ENCODE measurements at regions not wholly inside any gene's neighbourhood (a gene's known extent, or its start where the extent isn't known, plus 50 kb on each side); places are given as distances from the start of the nearest gene placed in this dataset.

DNA sequence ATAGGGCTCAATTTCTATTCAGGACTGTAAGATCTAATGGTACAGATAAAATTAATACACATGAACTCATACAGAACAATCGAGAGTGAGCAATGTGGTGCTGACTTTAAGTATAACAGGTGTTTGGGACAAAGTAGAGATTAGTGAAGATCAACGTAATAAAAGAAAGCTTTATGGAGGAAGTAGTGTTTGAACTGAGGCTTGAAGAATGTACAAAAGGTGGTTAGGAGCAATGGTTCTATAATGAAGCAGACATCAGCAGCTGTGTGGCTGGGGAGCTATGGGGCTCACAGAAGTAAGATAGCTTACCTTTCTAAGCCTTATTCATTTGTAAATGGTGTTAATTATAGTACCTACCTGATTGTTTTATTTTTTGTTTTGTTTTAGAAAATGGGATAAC lies 275.4 kb upstream of the RGMB start:
- H2AFZ ChIP-seq (ENCODE audit: low read length): no peak overlapping the region
- H3K36me3 ChIP-seq (ENCODE audit: control insufficient read depth in 2 of 4, insufficient read depth in 4 of 4, low read length in 3 of 4): no peaks in the 10 kb centered on the region
- POLR2A ChIA-PET (ENCODE audit: partially characterized antibody): no interaction called here
- no peak overlapping the region for H3K9ac ChIP-seq (replicated peaks in 1 of 4; ENCODE audit: extremely low read depth in 1 of 4, low read depth in 3 of 4, low read length in 3 of 4)
- H2BK12ac ChIP-seq (ENCODE audit: low read depth, low read length): no peak overlapping the region
- no peak overlapping the region for H3K4me3 ChIP-seq (ENCODE audit: extremely low read depth in 1 of 4, insufficient read depth in 2 of 4, low read depth in 3 of 4, low read length in 4 of 4)
- H3K27ac ChIP-seq (ENCODE audit: low read depth, low read length): no peak overlapping the region
- no peak overlapping the region for H2BK20ac ChIP-seq (ENCODE audit: low read length)
- H2BK5ac ChIP-seq (ENCODE audit: low read depth, low read length): no peak overlapping the region
- TF ChIP-seq HDAC2 (IDR thresholded peaks at IDR 0.05; ENCODE audit: borderline replicate concordance in 1 of 2, low read depth in 2 of 2, low read length in 2 of 2) (no peak), CBX5 (IDR thresholded peaks at IDR 0.05; ENCODE audit: low read depth, low read length) (no peak), RXRA (IDR thresholded peaks at IDR 0.05; ENCODE audit: insufficient read depth, low read depth, low read length) (no peak), CHD1 (IDR thresholded peaks at IDR 0.05; ENCODE audit: low read depth, low read length) (no peak), NANOG (IDR thresholded peaks at IDR 0.05; ENCODE audit: insufficient read depth, low read depth, low read length, poor library complexity, severe bottlenecking) (no peak), BACH1 (IDR thresholded peaks at IDR 0.05; ENCODE audit: low read length) (no peak), ATF3 (IDR thresholded peaks at IDR 0.05; ENCODE audit: insufficient read depth, low read depth, low read length) (no peak), SP2 (IDR thresholded peaks at IDR 0.05; ENCODE audit: low read length) (no peak), MAFK (IDR thresholded peaks at IDR 0.05; ENCODE audit: low read depth, low read length) (no peak), USF2 (IDR thresholded peaks at IDR 0.05; ENCODE audit: low read length) (no peak), TEAD4 (IDR thresholded peaks at IDR 0.05; ENCODE audit: low read depth, low read length) (no peak), SIRT6 (IDR thresholded peaks at IDR 0.05; ENCODE audit: low read length) (no peak)
- DNase-seq (ENCODE audit: low read depth in 1 of 2, low spot score in 2 of 2) (no peak), FAIRE-seq (no peak)
- H2BK120ac ChIP-seq (replicated peaks; ENCODE audit: low read depth, low read length): no peak overlapping the region
- no peaks in the 10 kb centered on the region for H4K20me1 ChIP-seq (replicated peaks in 1 of 2; ENCODE audit: control insufficient read depth in 1 of 2, insufficient read depth in 2 of 2, low read length in 2 of 2)
- no peak overlapping the region for H3K4ac ChIP-seq (replicated peaks; ENCODE audit: insufficient read length, low read depth, low read length)
- H3K4me2 ChIP-seq (ENCODE audit: insufficient read depth in 1 of 2, low read depth in 2 of 2, low read length in 2 of 2): no peak overlapping the region
- H3K79me1 ChIP-seq (ENCODE audit: low read depth, low read length): no peaks in the 10 kb centered on the region
- 86% methylated on average over 2 of the region's 2 CpGs; no CpG with 5 or more reads in 1 of the 2 experiments for WGBS, 2 experiments (ENCODE audit: extremely low coverage in 1 of 2, insufficient coverage in 1 of 2, insufficient read length in 1 of 2, insufficient replicate concordance in 2 of 2, low coverage in 1 of 2, low lambda C conversion rate in 2 of 2, missing lambda C conversion rate in 1 of 2)
- H2AK5ac ChIP-seq (ENCODE audit: low read depth, low read length): no peak overlapping the region
- no peak overlapping the region for H4K8ac ChIP-seq (ENCODE audit: extremely low read depth, insufficient read depth, low read length)
- no peak overlapping the region for H4K5ac ChIP-seq (ENCODE audit: insufficient read length, low read depth, low read length)
- H2BK15ac ChIP-seq (ENCODE audit: low read length): no peak overlapping the region
- H3K18ac ChIP-seq (ENCODE audit: extremely low read depth, low read length): no peak overlapping the region
- no peaks in the 10 kb centered on the region for H3K23me2 ChIP-seq (ENCODE audit: low read depth, low read length)
- H3K9me3 ChIP-seq (ENCODE audit: insufficient read depth in 2 of 2, low read depth in 1 of 2, low read length in 1 of 2): no peaks in the 10 kb centered on the region
- H3K14ac ChIP-seq (ENCODE audit: insufficient read length): no peak overlapping the region
- no peaks in the 10 kb centered on the region for H3K4me1 ChIP-seq (replicated peaks in 1 of 4; ENCODE audit: control insufficient read depth in 3 of 4, insufficient read depth in 4 of 4, low read length in 3 of 4)
- CTCF ChIA-PET (ENCODE audit: partially characterized antibody): interaction anchor here (0.6 to 1.1 kb wide), 2 partner anchors 41 to 273 kb away, joined by 3 to 5 read pairs; no protein-coding TSS in a partner anchor
- H3K23ac ChIP-seq (ENCODE audit: insufficient read length): no peak overlapping the region
- H3K56ac ChIP-seq (replicated peaks; ENCODE audit: insufficient read length, low read depth, low read length): no peak overlapping the region
- no peaks in the 10 kb centered on the region for H3K27me3 ChIP-seq (replicated peaks in 1 of 4; ENCODE audit: control insufficient read depth in 3 of 4, extremely low read depth in 1 of 4, insufficient read depth in 3 of 4, low read length in 3 of 4)
- no peaks in the 10 kb centered on the region for H3K79me2 ChIP-seq (ENCODE audit: control insufficient read depth in 1 of 2, insufficient read depth in 2 of 2, low read length in 2 of 2)
- H4K91ac ChIP-seq (replicated peaks; ENCODE audit: insufficient read length, low read length): no peak overlapping the region

Measured in H1 (cell line).